DMS114 treated with DMSO at 0.1 percent for 48 hours (cell line): ENCODE measurements at regions not wholly inside any gene's neighbourhood (a gene's known extent, or its start where the extent isn't known, plus 50 kb on each side); places are given as distances from the start of the nearest gene placed in this dataset.
"Not testable (repeated sequence)": the region's sequence is repeated elsewhere in the genome, so short reads cannot be mapped to it uniquely, and the experiment has no call there.

Experiments
- DNase-seq: peaks from one replicate; lab custom pipeline; 2025; ENCODE audit not compliant: unreplicated experiment; lab: John Stamatoyannopoulos, UW

DNA sequence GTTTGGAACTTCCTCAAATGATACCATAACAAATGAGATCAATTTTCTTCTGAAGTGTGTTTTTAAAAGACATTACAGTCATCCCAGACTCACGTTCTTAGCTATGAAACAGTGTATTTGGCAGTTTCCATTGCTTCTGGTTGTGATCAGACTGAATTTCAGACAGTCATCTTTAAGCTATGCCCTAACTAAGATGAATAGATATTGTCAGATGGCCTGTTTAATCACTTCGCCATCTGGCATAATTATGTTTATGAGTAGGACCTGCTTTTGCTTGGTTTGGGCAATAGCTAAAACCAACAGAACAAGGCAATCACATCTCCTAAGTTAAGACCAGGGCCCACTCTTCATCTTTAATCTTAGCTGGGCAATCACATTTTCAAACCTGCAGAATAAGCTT, 313.1 kb downstream of the SV2B start:
- DNase-seq: no peak

GRCh38 chr15:91414124-91414523, 314.1 kb downstream of the SV2B start:
- no peak for DNase-seq

DNA sequence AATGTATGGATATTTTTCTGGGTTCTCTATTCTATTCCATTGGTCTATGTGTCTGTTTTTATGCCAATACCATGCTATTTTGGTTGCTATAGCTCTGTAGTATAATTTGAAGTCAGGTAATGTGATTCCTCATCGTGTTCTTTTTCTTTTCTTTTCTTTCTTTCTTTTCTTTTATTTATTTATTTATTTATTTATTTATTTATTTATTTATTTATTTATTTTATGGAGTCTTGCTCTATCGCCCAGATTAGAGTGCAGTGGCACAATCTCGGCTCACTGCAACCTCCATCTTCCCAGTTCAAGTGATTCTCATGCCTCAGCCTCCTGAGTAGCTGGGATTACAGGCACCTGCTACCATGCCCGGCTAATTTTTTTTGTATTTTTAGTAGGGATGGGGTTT, 315.2 kb downstream of the SV2B start:
- not testable (repeated sequence) for DNase-seq

GRCh38 chr15:91420689-91421088, 320.6 kb downstream of the SV2B start:
- no peak for DNase-seq

DNA sequence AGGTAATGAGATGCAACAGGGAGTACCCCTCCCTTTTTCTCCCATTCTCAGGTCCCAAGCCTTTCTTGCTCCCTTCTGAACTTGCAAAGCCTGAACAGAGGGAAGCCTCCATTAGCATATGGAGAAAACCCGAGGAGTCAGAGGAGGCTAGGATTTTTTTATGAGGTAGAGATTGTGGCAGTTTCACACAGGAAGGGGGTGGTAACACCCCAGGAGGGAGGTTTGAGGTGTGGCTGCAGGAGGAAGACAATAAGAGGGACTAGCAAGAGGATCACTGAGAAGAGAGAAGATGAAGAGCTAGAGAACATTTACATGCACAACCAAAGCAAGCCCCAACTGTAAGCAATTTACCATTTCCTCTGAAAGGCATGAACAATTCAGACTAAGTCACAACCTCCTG, 322.7 kb downstream of the SV2B start:
- no peak for DNase-seq

- DNase-seq: no peak
Measured at GRCh38 chr15:91424001-91424400, 323.9 kb downstream of the SV2B start.

- DNase-seq: no peak
Measured at GRCh38 chr15:91426412-91426811, 326.4 kb downstream of the SV2B start.

GRCh38 chr15:91429973-91430372, 329.9 kb downstream of the SV2B start:
- DNase-seq: no peak

DNA sequence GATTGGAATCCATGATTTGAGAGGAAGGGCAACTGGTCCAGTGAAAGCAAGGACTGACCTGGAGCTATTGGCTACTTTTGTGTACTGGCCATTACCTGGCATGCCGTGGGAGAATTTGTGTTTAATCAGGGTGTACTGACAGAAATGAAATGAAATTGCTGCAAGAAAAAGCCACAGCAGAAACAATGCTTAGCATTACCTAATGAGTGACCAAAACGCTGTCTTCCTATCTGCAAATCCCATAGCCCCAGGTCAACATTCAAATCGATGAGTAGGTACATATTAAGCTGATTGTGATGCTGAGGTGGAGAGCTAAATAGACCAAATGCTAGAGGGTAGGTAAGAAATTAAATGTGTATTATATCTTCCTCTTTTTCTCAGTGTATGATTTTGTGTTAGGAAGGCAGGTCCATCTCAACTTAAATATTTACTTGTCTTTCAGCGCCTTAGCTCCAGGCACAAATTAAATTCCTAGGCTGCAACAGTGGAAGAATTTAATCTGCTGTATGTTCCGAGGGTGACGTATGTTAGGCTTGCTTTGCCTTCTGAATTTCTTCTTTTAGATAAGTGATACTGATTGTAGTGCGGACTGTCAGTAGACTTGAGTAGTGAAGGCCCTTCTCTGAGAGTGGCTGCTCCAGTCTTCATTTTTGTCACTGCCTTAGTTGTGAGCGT, 331.1 kb downstream of the SV2B start:
- DNase-seq: no peak

GRCh38 chr15:91435113-91435512, 335.1 kb downstream of the SV2B start:
- DNase-seq: no peak

GRCh38 chr15:91444656-91445055, 344.6 kb downstream of the SV2B start:
- no peak for DNase-seq

- DNase-seq: no peak
Measured at GRCh38 chr15:91445695-91446228, 345.7 kb downstream of the SV2B start.

GRCh38 chr15:91447991-91448644, 348.1 kb downstream of the SV2B start:
- DNase-seq: no peak

DNA sequence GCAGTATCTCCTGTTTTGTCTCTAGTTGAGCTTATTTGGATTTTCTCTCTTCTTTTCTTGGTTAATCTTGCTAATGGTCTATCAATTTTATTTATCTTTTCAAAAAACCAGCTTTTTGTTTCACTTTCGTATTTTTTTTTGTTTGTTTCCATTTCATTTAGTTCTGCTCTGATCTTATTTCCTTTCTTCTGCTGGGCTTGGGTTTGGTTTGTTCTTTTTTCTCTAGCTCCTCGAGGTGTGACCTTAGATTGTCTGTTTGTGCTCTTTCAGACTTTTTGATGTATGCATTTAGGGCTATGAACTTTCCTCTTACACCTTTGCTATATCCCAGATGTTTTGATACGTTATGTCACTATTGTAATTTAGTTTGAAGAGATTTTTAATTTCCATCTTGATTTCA, 353.3 kb downstream of the SV2B start:
- not testable (repeated sequence) for DNase-seq

DNA sequence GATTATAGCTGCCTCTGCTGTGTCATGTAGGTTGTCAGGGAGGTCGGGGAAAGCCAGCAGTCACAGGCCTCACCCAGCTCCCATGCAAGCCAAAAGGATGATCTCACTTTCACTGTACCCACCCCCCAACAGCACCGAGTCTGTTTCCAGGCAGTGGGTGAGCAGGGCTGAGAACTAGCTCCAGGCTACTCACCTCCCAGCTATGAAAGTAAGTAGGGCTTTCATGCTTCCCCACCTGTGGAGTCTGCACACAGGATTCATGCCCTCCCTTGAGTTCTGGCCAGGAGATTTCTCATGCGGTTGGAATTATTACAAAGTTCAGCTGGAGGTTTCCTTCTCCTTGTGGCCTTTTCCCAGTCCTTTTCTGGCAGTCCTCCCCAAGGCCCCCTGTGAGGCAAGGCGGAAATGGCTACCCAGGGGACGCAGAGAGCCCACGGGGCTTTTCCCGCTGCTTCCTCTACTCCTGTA, 356.2 kb downstream of the SV2B start:
- no peak for DNase-seq

GRCh38 chr15:91456921-91457320, 356.9 kb downstream of the SV2B start:
- no peak for DNase-seq

- DNase-seq: no peak
Measured at GRCh38 chr15:91461377-91461776, 361.3 kb downstream of the SV2B start.

GRCh38 chr15:91465086-91465485, 365.0 kb downstream of the SV2B start:
- no peak for DNase-seq

DNA sequence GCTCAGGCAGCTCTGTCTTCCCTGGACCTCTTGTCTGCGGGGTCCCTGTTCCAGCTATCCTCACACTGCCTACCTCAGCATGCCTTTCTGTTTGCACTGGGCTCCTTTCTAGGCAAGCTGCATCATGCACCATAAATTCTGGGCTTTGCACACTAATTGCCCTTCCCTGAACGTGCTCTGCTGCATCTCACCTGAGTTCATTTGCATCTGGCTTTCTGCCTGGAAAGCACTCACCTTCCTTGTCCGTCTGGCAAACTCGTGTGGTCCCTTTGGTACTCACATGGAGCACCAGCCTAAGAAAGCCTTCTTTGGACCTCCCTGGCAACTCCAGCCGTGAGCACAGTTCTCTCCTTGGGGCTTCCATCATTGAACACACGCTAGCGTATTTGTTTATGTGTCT, 365.6 kb downstream of the SV2B start:
- DNase-seq: no peak

DNA sequence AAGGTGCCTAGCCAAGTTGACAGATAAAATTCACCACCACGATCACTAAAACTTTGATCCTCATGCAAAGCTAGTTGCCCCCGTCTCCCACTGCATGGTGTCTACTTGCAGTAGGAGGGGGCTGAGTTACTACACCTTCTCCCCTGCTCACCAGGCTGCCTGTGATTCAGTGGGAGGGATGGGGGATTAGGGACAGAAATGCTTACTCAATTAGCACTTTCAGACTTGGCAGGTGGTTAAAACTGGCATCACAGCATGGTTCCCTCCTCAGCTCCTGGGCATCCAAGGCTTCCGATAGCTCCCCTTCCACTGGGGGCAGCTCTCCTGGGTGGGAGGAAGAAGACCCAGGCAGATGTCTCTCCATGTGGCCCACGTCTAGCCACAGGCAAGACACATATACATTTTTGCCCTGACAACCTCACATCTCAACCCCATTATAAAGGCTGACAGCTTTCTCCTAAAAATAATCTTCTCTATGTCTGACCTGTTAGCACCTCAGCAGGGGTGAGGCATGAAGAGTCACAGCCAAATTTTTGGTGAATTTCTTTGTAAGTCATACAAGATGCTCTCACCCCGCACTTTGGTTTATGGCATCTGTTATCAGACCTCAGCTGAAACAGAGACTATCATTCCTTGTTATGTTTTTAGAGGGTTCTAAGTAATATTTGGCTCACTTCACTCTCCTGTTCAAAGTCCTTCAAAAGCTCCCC, 369.0 kb downstream of the SV2B start:
- DNase-seq: no peak

DNA sequence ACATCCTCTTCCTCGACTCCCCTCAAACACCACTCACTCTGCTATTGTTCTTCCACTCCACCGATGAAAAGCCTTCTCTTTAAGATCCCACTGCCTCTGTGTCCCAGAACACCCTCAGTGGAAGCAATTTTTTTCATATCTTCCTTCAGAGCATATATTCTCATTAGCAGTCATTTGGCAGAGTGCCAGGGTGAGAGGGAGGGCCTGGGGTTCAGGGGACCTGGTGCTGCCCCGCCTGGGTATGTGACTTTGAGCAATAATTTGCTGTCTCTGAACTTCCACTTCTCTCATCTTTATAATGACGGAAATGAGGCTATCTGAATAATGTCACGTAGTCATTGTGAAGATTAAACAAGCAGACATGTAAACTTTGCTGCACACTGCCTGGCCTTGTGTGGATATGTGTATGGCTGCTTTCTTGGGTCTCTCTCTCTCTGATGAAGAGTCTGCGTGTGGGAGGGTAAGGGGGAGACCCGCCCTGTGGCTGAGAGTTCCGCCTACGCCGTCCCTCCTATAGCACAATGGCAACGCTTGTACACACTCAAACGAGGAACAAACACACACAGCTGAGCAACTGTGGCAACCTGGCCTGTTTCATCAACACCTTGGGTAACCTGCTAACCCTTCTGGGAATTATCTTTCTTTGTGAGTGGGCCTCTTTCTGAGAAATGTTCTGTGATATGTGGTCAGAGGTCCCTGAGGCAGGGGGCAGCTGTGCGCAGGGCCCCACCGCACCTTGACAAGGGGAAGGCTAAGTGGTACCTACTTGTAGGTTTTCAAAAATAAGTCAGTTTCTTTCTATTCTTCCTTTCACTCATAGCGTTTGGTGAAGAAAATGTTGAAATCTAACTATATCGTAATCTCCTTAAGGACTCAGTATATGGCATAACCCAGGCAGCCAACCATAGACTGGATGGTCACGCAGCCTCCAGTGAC, 369.8 kb downstream of the SV2B start:
- no peak for DNase-seq
